ENCODE measurements at regions not wholly inside any gene's neighbourhood (a gene's known extent, or its start where the extent isn't known, plus 50 kb on each side); places are given as distances from the start of the nearest gene placed in this dataset.

GRCh38 chr4:130238121-130238520, 1142.2 kb downstream of the C4orf33 start:
- Histone ChIP-seq H3K4me1 (ENCODE audit: control insufficient read depth, insufficient read depth, low read length) (no peaks in the 10 kb centered on the region), H3K9me3 (ENCODE audit: control insufficient read depth, low read length) (no peaks in the 10 kb centered on the region), H3K36me3 (ENCODE audit: control insufficient read depth, insufficient read depth, low read length, severe bottlenecking) (no peaks in the 10 kb centered on the region), H3K9ac (ENCODE audit: low read length) (no peak overlapping the region), H3K27me3 (replicated peaks; ENCODE audit: control insufficient read depth, insufficient read depth, low read length) (no peaks in the 10 kb centered on the region), H3K4me3 (ENCODE audit: low read length) (no peak overlapping the region)
- peak; percentile 4 for DNase-seq (ENCODE audit: low read depth)

GRCh38 chr4:130249002-130249401, 1153.0 kb downstream of the C4orf33 start:
- Histone ChIP-seq H3K27me3 (replicated peaks; ENCODE audit: control insufficient read depth, insufficient read depth, low read length) (no peaks in the 10 kb centered on the region), H3K9me3 (ENCODE audit: control insufficient read depth, low read length) (no peaks in the 10 kb centered on the region), H3K36me3 (ENCODE audit: control insufficient read depth, insufficient read depth, low read length, severe bottlenecking) (no peaks in the 10 kb centered on the region), H3K4me1 (ENCODE audit: control insufficient read depth, insufficient read depth, low read length) (peaks cover 6% of the 10 kb centered on the region), H3K9ac (ENCODE audit: low read length) (no peak overlapping the region), H3K4me3 (ENCODE audit: low read length) (no peak overlapping the region)
- no peak for DNase-seq (ENCODE audit: low read depth)

- Histone ChIP-seq H3K9me3 (ENCODE audit: control insufficient read depth, low read length) (no peaks in the 10 kb centered on the region), H3K9ac (ENCODE audit: low read length) (no peak overlapping the region), H3K4me3 (ENCODE audit: low read length) (no peak overlapping the region), H3K27me3 (replicated peaks; ENCODE audit: control insufficient read depth, insufficient read depth, low read length) (no peaks in the 10 kb centered on the region), H3K36me3 (ENCODE audit: control insufficient read depth, insufficient read depth, low read length, severe bottlenecking) (no peaks in the 10 kb centered on the region), H3K4me1 (ENCODE audit: control insufficient read depth, insufficient read depth, low read length) (peaks cover 4% of the 10 kb centered on the region)
- peak; percentile 79 for DNase-seq (ENCODE audit: low read depth)
Observed at GRCh38 chr4:130257271-130257670, 1161.3 kb downstream of the C4orf33 start.

- no peak for DNase-seq (ENCODE audit: low read depth)
- Histone ChIP-seq H3K27me3 (replicated peaks; ENCODE audit: control insufficient read depth, insufficient read depth, low read length) (no peaks in the 10 kb centered on the region), H3K9ac (ENCODE audit: low read length) (no peak overlapping the region), H3K4me1 (ENCODE audit: control insufficient read depth, insufficient read depth, low read length) (no peaks in the 10 kb centered on the region), H3K9me3 (ENCODE audit: control insufficient read depth, low read length) (peaks cover 8% of the 10 kb centered on the region), H3K36me3 (ENCODE audit: control insufficient read depth, insufficient read depth, low read length, severe bottlenecking) (no peaks in the 10 kb centered on the region), H3K4me3 (ENCODE audit: low read length) (no peak overlapping the region)
Observed at GRCh38 chr4:130266814-130267213, 1170.9 kb downstream of the C4orf33 start.

GRCh38 chr4:130288576-130288975, 1192.6 kb downstream of the C4orf33 start:
- Histone ChIP-seq H3K9ac (ENCODE audit: low read length) (no peak overlapping the region), H3K4me3 (ENCODE audit: low read length) (no peak overlapping the region), H3K4me1 (ENCODE audit: control insufficient read depth, insufficient read depth, low read length) (peaks cover 4% of the 10 kb centered on the region), H3K9me3 (ENCODE audit: control insufficient read depth, low read length) (no peaks in the 10 kb centered on the region), H3K36me3 (ENCODE audit: control insufficient read depth, insufficient read depth, low read length, severe bottlenecking) (no peaks in the 10 kb centered on the region), H3K27me3 (replicated peaks; ENCODE audit: control insufficient read depth, insufficient read depth, low read length) (no peaks in the 10 kb centered on the region)
- peak; percentile 33 for DNase-seq (ENCODE audit: low read depth)

- DNase-seq (ENCODE audit: low read depth): no peak
- no peaks in the 10 kb centered on the region for H3K4me1 ChIP-seq (ENCODE audit: control insufficient read depth, insufficient read depth, low read length)
- H3K9me3 ChIP-seq (ENCODE audit: control insufficient read depth, low read length): no peaks in the 10 kb centered on the region
- H3K9ac ChIP-seq (ENCODE audit: low read length): no peak overlapping the region
- no peaks in the 10 kb centered on the region for H3K36me3 ChIP-seq (ENCODE audit: control insufficient read depth, insufficient read depth, low read length, severe bottlenecking)
- no peak overlapping the region for H3K4me3 ChIP-seq (ENCODE audit: low read length)
- H3K27me3 ChIP-seq (replicated peaks; ENCODE audit: control insufficient read depth, insufficient read depth, low read length): no peaks in the 10 kb centered on the region
Observed at GRCh38 chr4:130293692-130294091, 1197.7 kb downstream of the C4orf33 start.

GRCh38 chr4:130296448-130296847, 1200.5 kb downstream of the C4orf33 start:
- Histone ChIP-seq H3K4me3 (ENCODE audit: low read length) (no peak overlapping the region), H3K27me3 (replicated peaks; ENCODE audit: control insufficient read depth, insufficient read depth, low read length) (no peaks in the 10 kb centered on the region), H3K4me1 (ENCODE audit: control insufficient read depth, insufficient read depth, low read length) (no peaks in the 10 kb centered on the region), H3K9me3 (ENCODE audit: control insufficient read depth, low read length) (no peaks in the 10 kb centered on the region), H3K36me3 (ENCODE audit: control insufficient read depth, insufficient read depth, low read length, severe bottlenecking) (no peaks in the 10 kb centered on the region), H3K9ac (ENCODE audit: low read length) (no peak overlapping the region)
- no peak for DNase-seq (ENCODE audit: low read depth)

GRCh38 chr4:130306566-130306965, 1210.6 kb downstream of the C4orf33 start:
- no peak for DNase-seq (ENCODE audit: low read depth)
- no peak overlapping the region for H3K4me3 ChIP-seq (ENCODE audit: low read length)
- H3K9ac ChIP-seq (ENCODE audit: low read length): no peak overlapping the region
- H3K4me1 ChIP-seq (ENCODE audit: control insufficient read depth, insufficient read depth, low read length): no peaks in the 10 kb centered on the region
- no peaks in the 10 kb centered on the region for H3K27me3 ChIP-seq (replicated peaks; ENCODE audit: control insufficient read depth, insufficient read depth, low read length)
- no peaks in the 10 kb centered on the region for H3K9me3 ChIP-seq (ENCODE audit: control insufficient read depth, low read length)
- no peaks in the 10 kb centered on the region for H3K36me3 ChIP-seq (ENCODE audit: control insufficient read depth, insufficient read depth, low read length, severe bottlenecking)

GRCh38 chr4:130309221-130309620, 1213.3 kb downstream of the C4orf33 start:
- H3K36me3 ChIP-seq (ENCODE audit: control insufficient read depth, insufficient read depth, low read length, severe bottlenecking): no peaks in the 10 kb centered on the region
- no peak overlapping the region for H3K9ac ChIP-seq (ENCODE audit: low read length)
- H3K4me3 ChIP-seq (ENCODE audit: low read length): no peak overlapping the region
- no peaks in the 10 kb centered on the region for H3K4me1 ChIP-seq (ENCODE audit: control insufficient read depth, insufficient read depth, low read length)
- no peaks in the 10 kb centered on the region for H3K27me3 ChIP-seq (replicated peaks; ENCODE audit: control insufficient read depth, insufficient read depth, low read length)
- DNase-seq (ENCODE audit: low read depth): no peak
- no peaks in the 10 kb centered on the region for H3K9me3 ChIP-seq (ENCODE audit: control insufficient read depth, low read length)

GRCh38 chr4:130322439-130322838, 1226.5 kb downstream of the C4orf33 start:
- DNase-seq (ENCODE audit: low read depth): no peak
- peaks cover 7% of the 10 kb centered on the region for H3K4me1 ChIP-seq (ENCODE audit: control insufficient read depth, insufficient read depth, low read length)
- H3K27me3 ChIP-seq (replicated peaks; ENCODE audit: control insufficient read depth, insufficient read depth, low read length): no peaks in the 10 kb centered on the region
- H3K36me3 ChIP-seq (ENCODE audit: control insufficient read depth, insufficient read depth, low read length, severe bottlenecking): no peaks in the 10 kb centered on the region
- no peak overlapping the region for H3K4me3 ChIP-seq (ENCODE audit: low read length)
- H3K9me3 ChIP-seq (ENCODE audit: control insufficient read depth, low read length): no peaks in the 10 kb centered on the region
- no peak overlapping the region for H3K9ac ChIP-seq (ENCODE audit: low read length)

- Histone ChIP-seq H3K9ac (ENCODE audit: low read length) (no peak overlapping the region), H3K9me3 (ENCODE audit: control insufficient read depth, low read length) (no peaks in the 10 kb centered on the region), H3K4me3 (ENCODE audit: low read length) (no peak overlapping the region), H3K36me3 (ENCODE audit: control insufficient read depth, insufficient read depth, low read length, severe bottlenecking) (no peaks in the 10 kb centered on the region), H3K27me3 (replicated peaks; ENCODE audit: control insufficient read depth, insufficient read depth, low read length) (no peaks in the 10 kb centered on the region), H3K4me1 (ENCODE audit: control insufficient read depth, insufficient read depth, low read length) (peaks cover 14% of the 10 kb centered on the region)
- peak; percentile 25 for DNase-seq (ENCODE audit: low read depth)
Observed at GRCh38 chr4:130329036-130329435, 1233.1 kb downstream of the C4orf33 start.

GRCh38 chr4:130333241-130333759, 1237.3 kb downstream of the C4orf33 start:
- no peaks in the 10 kb centered on the region for H3K36me3 ChIP-seq (ENCODE audit: control insufficient read depth, insufficient read depth, low read length, severe bottlenecking)
- no peak overlapping the region for H3K9ac ChIP-seq (ENCODE audit: low read length)
- H3K4me3 ChIP-seq (ENCODE audit: low read length): no peak overlapping the region
- no peaks in the 10 kb centered on the region for H3K4me1 ChIP-seq (ENCODE audit: control insufficient read depth, insufficient read depth, low read length)
- H3K27me3 ChIP-seq (replicated peaks; ENCODE audit: control insufficient read depth, insufficient read depth, low read length): no peaks in the 10 kb centered on the region
- H3K9me3 ChIP-seq (ENCODE audit: control insufficient read depth, low read length): no peaks in the 10 kb centered on the region
- DNase-seq (ENCODE audit: low read depth): no peak

Measured in adipocyte (in vitro differentiated cells).